LNCaP clone FGC (cell line): ENCODE measurements at regions not wholly inside any gene's neighbourhood (a gene's known extent, or its start where the extent isn't known, plus 50 kb on each side); places are given as distances from the start of the nearest gene placed in this dataset.

ENCODE experiments used
- DNase-seq: peaks from one replicate; pipeline ENCODE4 v3.0.0-alpha.2; 2011; ENCODE audit warnings: low read depth
- H3K4me3 ChIP-seq: 2 replicates; pipeline ENCODE4 v1.5.1; 2011; ENCODE audit warnings: mild to moderate bottlenecking, low read depth, low read length, control low read depth
- TF ChIP-seq, protein P1 (sequence below): IDR thresholded peaks from 2 replicates; pipeline ENCODE4 v1.5.1; 2012; ENCODE audit warnings: mild to moderate bottlenecking; ENCODE audit not compliant: control insufficient read depth, insufficient read depth; ENCODE audit errors: extremely low read depth

DNA sequence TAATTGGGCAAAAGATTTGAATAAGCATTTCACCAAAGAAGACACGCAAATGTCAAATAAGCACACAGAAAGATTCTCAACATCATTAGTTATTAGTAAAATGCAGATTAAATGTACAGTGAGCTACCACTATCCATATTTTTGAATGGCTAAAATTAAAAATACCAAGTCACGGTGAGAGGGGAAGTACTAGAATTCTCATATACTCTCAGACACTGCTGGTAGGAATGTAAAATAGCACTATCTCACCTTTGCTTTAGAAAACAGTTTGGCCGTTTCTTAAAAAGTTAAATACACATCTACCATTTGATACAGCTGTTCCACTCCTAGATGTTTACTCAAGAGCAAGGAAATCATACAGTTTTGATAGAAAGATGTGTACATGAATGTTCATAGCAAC, 115.8 kb upstream of the CELF2 start:
- H3K4me3 ChIP-seq, result no peak overlapping the region
- no peak for DNase-seq
- TF ChIP-seq, protein P1, sequence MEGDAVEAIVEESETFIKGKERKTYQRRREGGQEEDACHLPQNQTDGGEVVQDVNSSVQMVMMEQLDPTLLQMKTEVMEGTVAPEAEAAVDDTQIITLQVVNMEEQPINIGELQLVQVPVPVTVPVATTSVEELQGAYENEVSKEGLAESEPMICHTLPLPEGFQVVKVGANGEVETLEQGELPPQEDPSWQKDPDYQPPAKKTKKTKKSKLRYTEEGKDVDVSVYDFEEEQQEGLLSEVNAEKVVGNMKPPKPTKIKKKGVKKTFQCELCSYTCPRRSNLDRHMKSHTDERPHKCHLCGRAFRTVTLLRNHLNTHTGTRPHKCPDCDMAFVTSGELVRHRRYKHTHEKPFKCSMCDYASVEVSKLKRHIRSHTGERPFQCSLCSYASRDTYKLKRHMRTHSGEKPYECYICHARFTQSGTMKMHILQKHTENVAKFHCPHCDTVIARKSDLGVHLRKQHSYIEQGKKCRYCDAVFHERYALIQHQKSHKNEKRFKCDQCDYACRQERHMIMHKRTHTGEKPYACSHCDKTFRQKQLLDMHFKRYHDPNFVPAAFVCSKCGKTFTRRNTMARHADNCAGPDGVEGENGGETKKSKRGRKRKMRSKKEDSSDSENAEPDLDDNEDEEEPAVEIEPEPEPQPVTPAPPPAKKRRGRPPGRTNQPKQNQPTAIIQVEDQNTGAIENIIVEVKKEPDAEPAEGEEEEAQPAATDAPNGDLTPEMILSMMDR, result no peak

DNA sequence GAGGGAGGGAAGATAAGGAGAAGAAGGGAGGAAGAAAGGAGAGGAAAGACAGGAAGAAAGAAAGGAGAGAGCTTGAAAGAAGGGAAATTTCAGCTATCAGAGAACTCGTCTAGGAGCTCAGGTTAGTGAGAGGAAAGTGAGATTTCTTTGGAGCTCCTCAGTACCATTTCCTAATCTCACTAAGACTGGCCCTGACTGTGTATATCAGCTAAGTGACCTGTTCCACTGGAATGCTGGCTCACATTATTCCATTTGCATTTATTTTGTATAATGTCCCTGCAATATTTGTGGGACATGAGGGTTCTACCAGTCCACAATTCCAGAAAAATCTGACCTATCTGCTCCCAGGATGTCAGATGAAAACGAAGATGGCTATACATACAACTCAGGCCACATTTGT, 114.7 kb upstream of the CELF2 start:
- H3K4me3 ChIP-seq, result no peak overlapping the region

DNA sequence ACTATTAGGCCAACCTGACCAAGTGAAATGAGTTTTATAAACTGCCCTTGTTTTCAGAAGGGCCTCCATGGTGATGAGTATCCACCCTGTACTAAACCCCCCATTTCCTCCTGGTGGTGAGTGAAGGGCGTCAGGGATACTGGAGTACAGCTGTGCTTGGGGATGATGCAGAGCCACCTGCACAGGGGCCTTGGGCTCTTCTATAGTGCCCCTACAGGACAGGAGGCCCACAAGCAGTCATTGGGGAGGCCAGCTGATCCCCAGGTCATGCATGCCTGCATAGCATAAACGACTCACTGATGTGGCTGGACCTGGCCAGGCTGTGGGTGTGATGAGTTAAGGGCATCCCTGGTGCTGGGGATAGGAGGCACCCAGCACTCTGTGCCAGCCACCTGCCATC, 114.1 kb upstream of the CELF2 start:
- DNase-seq, result no peak
- TF ChIP-seq, protein P1, result no peak
- H3K4me3 ChIP-seq, result no peak overlapping the region

More for the DNA sequence above, 114.7 kb upstream of the CELF2 start:
- TF ChIP-seq, protein P1, result no peak
- no peak for DNase-seq

DNA sequence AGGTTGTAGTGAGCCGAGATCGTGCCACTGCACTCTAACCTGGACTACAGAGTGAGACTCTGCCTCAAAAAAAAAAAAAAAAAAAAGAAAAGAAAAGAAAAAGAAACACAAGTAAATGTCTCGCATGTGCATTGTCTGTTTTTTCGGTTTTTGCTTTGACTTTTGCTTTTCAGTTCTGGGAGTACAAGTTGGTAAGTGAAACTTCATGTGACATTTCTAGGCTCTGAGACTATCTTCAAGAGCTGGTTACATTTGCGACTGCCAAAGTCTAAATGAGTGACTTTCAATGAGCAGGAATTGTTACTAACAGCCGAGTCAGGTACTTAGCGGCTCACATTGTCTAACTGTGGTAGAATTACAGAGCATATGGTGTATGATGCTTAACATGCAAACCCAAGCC, 107.0 kb upstream of the CELF2 start:
- H3K4me3 ChIP-seq, result no peak overlapping the region
- DNase-seq, result no peak
- TF ChIP-seq, protein P1, result no peak

DNA sequence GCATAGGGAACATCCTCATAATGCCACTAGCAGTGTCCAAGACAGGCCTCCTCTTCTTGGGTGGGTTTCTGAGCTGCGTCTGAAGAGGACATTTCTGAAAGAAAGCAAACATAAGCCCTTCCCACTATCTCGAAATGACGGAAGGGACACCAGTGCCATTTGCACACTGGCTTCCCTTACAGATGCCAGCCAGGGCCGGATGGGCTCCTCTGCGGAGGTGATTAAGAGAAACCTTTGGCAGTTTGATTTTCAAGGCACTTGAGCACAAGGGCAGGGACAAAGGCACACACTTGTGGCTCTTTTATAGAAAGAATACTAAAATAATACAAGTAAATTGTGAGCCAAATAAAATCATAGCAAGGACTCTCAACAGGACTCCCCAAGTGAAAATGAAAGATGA, 106.6 kb upstream of the CELF2 start:
- no peak overlapping the region for H3K4me3 ChIP-seq
- DNase-seq, result no peak
- TF ChIP-seq, protein P1, result no peak

DNA sequence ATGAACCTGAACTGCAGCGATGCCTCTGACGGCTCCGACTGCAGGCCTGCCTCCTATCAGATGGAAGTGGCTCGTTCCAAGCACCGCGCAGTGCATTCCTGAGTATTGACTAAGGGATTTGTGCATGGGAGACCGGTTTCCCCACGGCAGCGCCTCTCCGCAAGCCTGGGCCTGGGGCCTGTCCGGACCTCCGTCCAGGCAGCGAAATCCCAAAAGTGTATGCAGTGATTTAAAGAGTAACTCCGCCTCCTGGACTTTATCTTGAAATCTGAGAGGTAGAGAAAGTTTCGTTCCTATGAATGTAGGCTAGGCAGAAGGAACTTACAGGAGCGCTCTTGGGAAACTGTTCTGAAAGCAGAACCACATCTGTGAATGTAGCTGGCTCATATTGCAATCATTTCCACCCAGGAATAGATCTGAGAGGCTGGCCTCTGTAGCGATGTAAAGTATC, 106.2 kb upstream of the CELF2 start:
- TF ChIP-seq, protein P1, result no peak
- no peak for DNase-seq
- H3K4me3 ChIP-seq, result no peak overlapping the region

DNA sequence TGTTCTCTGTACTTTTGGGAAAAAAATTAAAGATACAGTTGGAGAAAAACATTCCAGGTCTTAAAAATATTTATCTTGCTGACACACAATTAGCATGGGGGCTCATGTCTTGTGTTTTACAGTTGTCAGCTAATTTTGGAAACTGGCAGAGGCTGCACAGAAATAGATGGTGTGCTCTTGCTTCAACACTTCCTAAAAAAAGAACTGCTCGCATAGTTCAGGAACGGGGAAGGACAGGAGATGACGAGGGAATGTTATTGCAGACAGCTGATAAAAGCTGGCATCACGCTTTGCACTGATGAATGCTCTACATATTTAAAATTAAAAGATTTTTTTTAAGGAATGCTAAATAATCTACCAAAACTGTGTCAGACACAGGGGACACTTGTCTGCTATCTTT, 103.5 kb upstream of the CELF2 start:
- no peak overlapping the region for H3K4me3 ChIP-seq
- TF ChIP-seq, protein P1, result no peak
- DNase-seq, result no peak
